ENCODE measurements at regions not wholly inside any gene's neighbourhood (a gene's known extent, or its start where the extent isn't known, plus 50 kb on each side); places are given as distances from the start of the nearest gene placed in this dataset.

DNA sequence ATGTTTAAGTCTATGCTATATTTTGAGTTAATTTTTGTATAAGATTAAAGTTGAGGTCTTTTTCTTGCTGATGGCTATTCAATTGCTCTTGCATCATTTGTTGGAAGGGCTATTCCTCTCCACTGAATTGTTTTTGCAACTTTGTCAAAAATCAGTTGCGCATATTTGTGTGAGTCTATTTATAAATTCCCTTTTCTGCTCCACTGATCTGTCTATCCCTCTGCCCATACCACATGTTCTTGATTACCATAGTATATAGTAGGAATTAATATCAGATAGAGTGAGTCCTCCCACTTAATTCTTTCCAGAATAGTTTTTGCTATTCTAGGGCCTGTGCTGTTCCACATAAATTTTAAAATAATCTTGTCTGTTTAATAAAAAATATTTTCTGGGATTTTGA is 152.4 kb upstream of the ADCY1 start:
- ATAC-seq = no peak
- no peaks in the 10 kb centered on the region for H3K9me3 Mint-ChIP-seq

More for the DNA sequence above, 152.4 kb upstream of the ADCY1 start:
- ChIA-PET POLR2A (no interaction called here), CTCF (interaction anchor here (1.7 kb wide), 1 partner anchor 13 kb away, joined by 4 read pairs; no protein-coding TSS in a partner anchor)
- no peaks in the 10 kb centered on the region for H3K27me3 Mint-ChIP-seq (ENCODE audit: low read depth)
- H3K4me3 Mint-ChIP-seq = no peak overlapping the region
- no peaks in the 10 kb centered on the region for H3K36me3 Mint-ChIP-seq
- DNase-seq (ENCODE audit: low spot score) = no peak
- H3K4me1 Mint-ChIP-seq = no peaks in the 10 kb centered on the region
- TF ChIP-seq TEAD4 (CRISPR knock-in tag; IDR thresholded peaks at IDR 0.05) (no peak), ZNF532 (CRISPR knock-in tag; IDR thresholded peaks at IDR 0.05; ENCODE audit: borderline replicate concordance) (no peak), HMGXB4 (CRISPR knock-in tag; IDR thresholded peaks at IDR 0.05) (no peak), CTCF (IDR thresholded peaks at IDR 0.05) (no peak), NFYB (CRISPR knock-in tag; conservative IDR thresholded peaks at IDR 0.05; ENCODE audit: low read depth) (no peak), CDX4 (CRISPR knock-in tag; IDR thresholded peaks at IDR 0.05; ENCODE audit: borderline replicate concordance) (no peak), ZNF416 (CRISPR knock-in tag; IDR thresholded peaks at IDR 0.05) (no peak), ZSCAN18 (CRISPR knock-in tag; IDR thresholded peaks at IDR 0.05) (no peak), RELA (CRISPR knock-in tag; IDR thresholded peaks at IDR 0.05; ENCODE audit: borderline replicate concordance) (no peak), JUN (CRISPR knock-in tag; IDR thresholded peaks at IDR 0.05) (no peak), SOX15 (CRISPR knock-in tag; IDR thresholded peaks at IDR 0.05) (no peak), ZNF121 (CRISPR knock-in tag; IDR thresholded peaks at IDR 0.05) (no peak), CREB1 (CRISPR knock-in tag; IDR thresholded peaks at IDR 0.05) (no peak)
- TF ChIP-seq, protein P1, sequence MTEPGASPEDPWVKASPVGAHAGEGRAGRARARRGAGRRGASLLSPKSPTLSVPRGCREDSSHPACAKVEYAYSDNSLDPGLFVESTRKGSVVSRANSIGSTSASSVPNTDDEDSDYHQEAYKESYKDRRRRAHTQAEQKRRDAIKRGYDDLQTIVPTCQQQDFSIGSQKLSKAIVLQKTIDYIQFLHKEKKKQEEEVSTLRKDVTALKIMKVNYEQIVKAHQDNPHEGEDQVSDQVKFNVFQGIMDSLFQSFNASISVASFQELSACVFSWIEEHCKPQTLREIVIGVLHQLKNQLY (CRISPR knock-in tag; IDR thresholded peaks at IDR 0.05) = no peak
- TF ChIP-seq, protein P2, sequence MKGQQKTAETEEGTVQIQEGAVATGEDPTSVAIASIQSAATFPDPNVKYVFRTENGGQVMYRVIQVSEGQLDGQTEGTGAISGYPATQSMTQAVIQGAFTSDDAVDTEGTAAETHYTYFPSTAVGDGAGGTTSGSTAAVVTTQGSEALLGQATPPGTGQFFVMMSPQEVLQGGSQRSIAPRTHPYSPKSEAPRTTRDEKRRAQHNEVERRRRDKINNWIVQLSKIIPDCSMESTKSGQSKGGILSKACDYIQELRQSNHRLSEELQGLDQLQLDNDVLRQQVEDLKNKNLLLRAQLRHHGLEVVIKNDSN (CRISPR knock-in tag; IDR thresholded peaks at IDR 0.05) = no peak
- no peak overlapping the region for H3K27ac Mint-ChIP-seq

Data from WTC11 (cell line).